Vagina (tissue), 2 donors: ENCODE measurements at regions not wholly inside any gene's neighbourhood (a gene's known extent, or its start where the extent isn't known, plus 50 kb on each side); places are given as distances from the start of the nearest gene placed in this dataset.

ENCODE experiments used
- POLR2AphosphoS5 ChIP-seq, 2 donors: sonication (generic); formaldehyde crosslinking; IDR thresholded peaks; one replicate each; pipeline ENCODE4 v1.9.0; 2017; ENCODE audit warnings: antibody characterized with exemption in 2 of 2, mild to moderate bottlenecking in 2 of 2, low read depth in 1 of 2; ENCODE audit not compliant: insufficient read depth in 1 of 2
- TF ChIP-seq, protein P1 (sequence below), 3 experiments: fragments of 450-650 bp in 2 of 3; fragments of 200-600 bp in 1 of 3; sonication (generic) in 1 of 3; IDR thresholded peaks; one replicate each; pipeline ENCODE4 v1.5.1; 2017 to 2019; ENCODE audit warnings: antibody characterized with exemption in 3 of 3, mild to moderate bottlenecking in 2 of 3, moderate library complexity in 2 of 3

DNA sequence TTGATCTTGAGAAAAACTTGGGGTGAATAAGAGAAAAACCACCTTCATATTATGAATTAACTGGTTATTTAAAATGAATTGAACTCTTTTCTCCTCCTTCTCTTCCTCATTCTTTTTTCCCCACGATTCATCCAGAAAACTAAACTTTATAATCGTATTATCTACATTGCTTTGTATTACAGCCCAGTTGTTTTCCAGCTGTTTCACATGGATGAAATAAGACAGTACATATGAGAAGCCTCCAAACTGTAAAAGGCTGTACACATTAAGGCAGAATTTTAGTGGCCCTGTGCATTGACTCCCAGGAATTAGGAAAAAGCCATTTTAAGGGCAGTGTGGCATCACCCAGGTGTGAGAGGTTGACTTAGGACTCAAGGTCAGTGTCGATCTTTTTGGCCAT, 80.3 kb upstream of the PGBD5 start:
- TF ChIP-seq, protein P1, sequence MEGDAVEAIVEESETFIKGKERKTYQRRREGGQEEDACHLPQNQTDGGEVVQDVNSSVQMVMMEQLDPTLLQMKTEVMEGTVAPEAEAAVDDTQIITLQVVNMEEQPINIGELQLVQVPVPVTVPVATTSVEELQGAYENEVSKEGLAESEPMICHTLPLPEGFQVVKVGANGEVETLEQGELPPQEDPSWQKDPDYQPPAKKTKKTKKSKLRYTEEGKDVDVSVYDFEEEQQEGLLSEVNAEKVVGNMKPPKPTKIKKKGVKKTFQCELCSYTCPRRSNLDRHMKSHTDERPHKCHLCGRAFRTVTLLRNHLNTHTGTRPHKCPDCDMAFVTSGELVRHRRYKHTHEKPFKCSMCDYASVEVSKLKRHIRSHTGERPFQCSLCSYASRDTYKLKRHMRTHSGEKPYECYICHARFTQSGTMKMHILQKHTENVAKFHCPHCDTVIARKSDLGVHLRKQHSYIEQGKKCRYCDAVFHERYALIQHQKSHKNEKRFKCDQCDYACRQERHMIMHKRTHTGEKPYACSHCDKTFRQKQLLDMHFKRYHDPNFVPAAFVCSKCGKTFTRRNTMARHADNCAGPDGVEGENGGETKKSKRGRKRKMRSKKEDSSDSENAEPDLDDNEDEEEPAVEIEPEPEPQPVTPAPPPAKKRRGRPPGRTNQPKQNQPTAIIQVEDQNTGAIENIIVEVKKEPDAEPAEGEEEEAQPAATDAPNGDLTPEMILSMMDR (IDR thresholded peaks at IDR 0.05) = no peak
- no peak for TF ChIP-seq POLR2AphosphoS5 (IDR thresholded peaks at IDR 0.05; ENCODE audit: insufficient read depth in 1 of 2, low read depth in 1 of 2)
